ACC112 (cell line): ENCODE measurements at regions not wholly inside any gene's neighbourhood (a gene's known extent, or its start where the extent isn't known, plus 50 kb on each side); places are given as distances from the start of the nearest gene placed in this dataset.
A peak's percentile ranks its signal among the peaks of the same experiment; 100 is the strongest.

ENCODE experiments used
- H2AFZ ChIP-seq: fragments of 200-600 bp; sonication (generic); one replicate; pipeline ENCODE4 v1.6.0; 2017; ENCODE audit warnings: antibody characterized with exemption, low read length; ENCODE audit not compliant: unreplicated experiment
- H3K27ac ChIP-seq: fragments of 200-600 bp; sonication (generic); 2 replicates; pipeline ENCODE4 v1.5.1; 2014; ENCODE audit warnings: low read depth, mild to moderate bottlenecking, antibody characterized with exemption, low read length, moderate library complexity
- H3K27me3 ChIP-seq: fragments of 200-600 bp; sonication (generic); 2 replicates; pipeline ENCODE4 v1.6.1; 2014; ENCODE audit warnings: mild to moderate bottlenecking, antibody characterized with exemption, low read length, moderate library complexity, mixed read lengths; ENCODE audit not compliant: insufficient read depth
- H3K36me3 ChIP-seq: fragments of 200-600 bp; sonication (generic); 2 replicates; pipeline ENCODE4 v1.6.1; 2016; ENCODE audit warnings: mild to moderate bottlenecking, antibody characterized with exemption, low read length, moderate library complexity, mixed read lengths; ENCODE audit not compliant: insufficient read depth
- H3K4me1 ChIP-seq: fragments of 200-600 bp; sonication (generic); one replicate; pipeline ENCODE4 v1.6.1; 2016; ENCODE audit warnings: low read length, mixed read lengths; ENCODE audit not compliant: insufficient read depth, unreplicated experiment, control insufficient read depth
- H3K4me3 ChIP-seq: fragments of 200-600 bp; sonication (generic); 2 replicates; pipeline ENCODE4 v1.5.1; 2014; ENCODE audit warnings: mild to moderate bottlenecking, low read depth, low read length
- H3K79me2 ChIP-seq: fragments of 200-600 bp; sonication (generic); one replicate; pipeline ENCODE4 v1.6.0; 2016; ENCODE audit warnings: low read length; ENCODE audit not compliant: control insufficient read depth, unreplicated experiment, insufficient read depth

DNA sequence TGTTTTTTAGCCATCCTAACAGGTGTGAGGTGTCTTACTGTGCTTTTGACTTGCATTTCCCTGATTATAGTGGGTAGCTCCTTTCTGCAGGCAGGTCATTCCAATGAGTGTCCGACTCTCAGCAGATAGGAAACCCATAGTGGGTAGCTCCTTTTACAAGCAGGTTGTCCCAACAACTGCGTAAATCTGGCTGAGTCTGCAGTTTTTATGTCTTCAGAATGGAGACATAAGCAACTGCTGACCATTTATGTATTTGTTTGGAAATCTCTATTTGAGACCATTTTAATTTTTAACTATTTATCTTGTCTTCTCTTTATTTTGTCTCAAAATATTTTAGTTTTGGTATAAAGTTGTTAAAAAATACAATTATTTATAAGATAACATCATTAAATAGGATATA, 839.4 kb downstream of the SLITRK6 start:
- Histone ChIP-seq H3K4me1 (no peaks in the 10 kb centered on the region), H3K27me3 (no peaks in the 10 kb centered on the region), H3K27ac (no peak overlapping the region), H3K79me2 (no peaks in the 10 kb centered on the region), H2AFZ (no peak overlapping the region), H3K36me3 (no peaks in the 10 kb centered on the region), H3K4me3 (no peak overlapping the region)

DNA sequence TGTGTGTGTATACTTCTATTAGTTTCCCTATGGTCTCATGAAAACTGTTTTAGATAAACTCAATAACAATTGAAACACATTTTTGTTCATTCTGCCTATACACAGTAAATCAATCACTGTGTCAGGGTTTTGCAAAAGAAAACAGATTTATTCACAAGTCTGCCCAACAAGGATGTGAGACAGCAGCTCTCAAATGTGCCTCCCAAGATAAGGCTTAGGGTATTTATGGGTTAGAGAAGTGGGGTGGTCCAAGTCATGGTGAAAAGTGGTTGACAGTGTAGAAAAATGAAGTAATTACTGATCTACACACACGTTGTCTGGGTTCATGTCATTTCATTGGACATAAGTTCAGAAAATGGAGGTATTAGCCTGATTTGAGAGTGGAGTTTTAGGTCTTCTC, 844.6 kb downstream of the SLITRK6 start:
- no peaks in the 10 kb centered on the region for H3K36me3 ChIP-seq
- H2AFZ ChIP-seq, result no peak overlapping the region
- H3K27ac ChIP-seq, result no peak overlapping the region
- no peaks in the 10 kb centered on the region for H3K4me1 ChIP-seq
- H3K4me3 ChIP-seq, result no peak overlapping the region
- no peaks in the 10 kb centered on the region for H3K27me3 ChIP-seq
- H3K79me2 ChIP-seq, result no peaks in the 10 kb centered on the region

DNA sequence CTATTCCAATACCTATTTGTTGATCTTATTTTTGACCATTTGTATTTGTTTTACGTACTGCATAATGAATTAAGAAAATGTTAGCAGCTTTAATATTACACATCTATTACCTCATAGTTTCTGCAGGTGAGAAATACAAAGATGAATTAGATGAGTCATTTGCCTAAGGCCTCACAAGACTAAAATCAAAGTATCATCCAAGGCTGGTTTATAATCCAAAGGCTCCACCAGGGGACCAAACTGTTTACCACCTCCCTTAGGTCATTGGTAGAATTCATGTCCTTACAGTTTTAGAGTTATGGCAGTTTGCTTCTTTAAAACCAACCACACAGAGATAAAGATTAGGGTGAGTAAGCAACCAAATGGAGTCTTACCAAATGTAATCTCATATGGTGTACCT, 848.1 kb downstream of the SLITRK6 start:
- Histone ChIP-seq H3K27me3 (no peaks in the 10 kb centered on the region), H3K36me3 (no peaks in the 10 kb centered on the region), H2AFZ (no peak overlapping the region), H3K4me3 (no peak overlapping the region), H3K27ac (no peak overlapping the region), H3K4me1 (no peaks in the 10 kb centered on the region), H3K79me2 (no peaks in the 10 kb centered on the region)

DNA sequence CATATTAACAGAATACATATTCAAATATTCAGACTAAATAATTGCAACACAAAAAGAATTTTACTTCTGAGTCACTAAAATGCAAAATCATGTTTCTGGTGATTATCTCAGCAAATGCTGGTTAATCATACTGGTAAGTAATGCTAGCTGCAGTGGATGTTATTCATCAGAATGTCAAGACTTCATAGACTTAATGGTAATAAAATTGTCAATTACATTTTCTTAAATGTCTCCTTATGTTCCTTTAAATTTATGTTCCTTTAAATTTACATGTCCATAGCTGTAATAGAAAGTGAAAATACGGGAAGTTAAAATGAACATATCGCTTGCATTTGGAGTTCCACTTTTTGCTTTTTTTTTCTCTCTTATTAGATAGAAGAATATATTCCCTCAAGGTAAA, 853.0 kb downstream of the SLITRK6 start:
- Histone ChIP-seq H3K36me3 (no peaks in the 10 kb centered on the region), H3K4me1 (no peaks in the 10 kb centered on the region), H3K79me2 (no peaks in the 10 kb centered on the region), H3K27me3 (no peaks in the 10 kb centered on the region), H3K27ac (no peak overlapping the region), H3K4me3 (no peak overlapping the region), H2AFZ (no peak overlapping the region)

DNA sequence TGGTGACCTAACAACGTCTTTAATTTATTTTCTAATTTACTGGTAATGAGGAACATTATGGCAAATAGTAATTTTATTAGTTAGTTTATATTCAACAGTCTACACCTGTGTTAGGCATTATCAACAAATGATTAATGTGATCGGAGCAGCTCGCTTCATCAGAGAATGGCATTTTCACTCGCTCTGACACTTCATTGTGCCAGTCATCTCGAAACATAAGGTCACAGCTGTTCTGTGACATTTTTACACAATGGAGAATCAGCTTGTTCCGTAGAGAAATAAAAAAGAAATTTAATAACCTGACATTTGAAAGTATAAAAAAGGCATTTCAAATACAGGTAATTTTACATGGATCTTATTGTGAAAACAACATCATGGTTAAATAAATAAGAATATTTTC, 858.4 kb downstream of the SLITRK6 start:
- no peak overlapping the region for H3K4me3 ChIP-seq

DNA sequence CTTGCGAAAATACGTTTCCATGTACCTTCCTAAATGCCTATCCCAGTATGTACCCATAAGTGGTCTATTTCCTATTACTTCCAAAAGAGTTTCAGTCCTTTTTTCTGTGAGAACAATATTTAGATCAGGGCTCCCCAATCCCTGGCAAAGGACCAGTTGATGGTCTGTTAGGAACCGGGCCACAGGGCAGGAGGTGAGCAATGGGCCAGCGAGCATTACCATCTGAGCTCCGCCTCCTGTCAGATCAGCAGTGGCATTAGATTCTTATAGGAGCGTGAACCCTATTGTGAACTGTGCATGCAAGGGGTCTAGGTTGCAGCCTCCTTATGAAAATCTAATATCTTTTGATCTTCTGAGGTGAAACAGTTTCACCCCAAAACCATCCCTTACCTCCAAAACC, 859.1 kb downstream of the SLITRK6 start:
- Histone ChIP-seq H2AFZ (no peak overlapping the region), H3K4me3 (no peak overlapping the region), H3K79me2 (no peaks in the 10 kb centered on the region), H3K4me1 (no peaks in the 10 kb centered on the region), H3K27me3 (no peaks in the 10 kb centered on the region), H3K36me3 (no peaks in the 10 kb centered on the region), H3K27ac (no peak overlapping the region)

More for the DNA sequence above, 858.4 kb downstream of the SLITRK6 start:
- Histone ChIP-seq H3K27me3 (no peaks in the 10 kb centered on the region), H3K27ac (no peak overlapping the region), H3K4me1 (no peaks in the 10 kb centered on the region), H2AFZ (no peak overlapping the region), H3K79me2 (no peaks in the 10 kb centered on the region), H3K36me3 (no peaks in the 10 kb centered on the region)

DNA sequence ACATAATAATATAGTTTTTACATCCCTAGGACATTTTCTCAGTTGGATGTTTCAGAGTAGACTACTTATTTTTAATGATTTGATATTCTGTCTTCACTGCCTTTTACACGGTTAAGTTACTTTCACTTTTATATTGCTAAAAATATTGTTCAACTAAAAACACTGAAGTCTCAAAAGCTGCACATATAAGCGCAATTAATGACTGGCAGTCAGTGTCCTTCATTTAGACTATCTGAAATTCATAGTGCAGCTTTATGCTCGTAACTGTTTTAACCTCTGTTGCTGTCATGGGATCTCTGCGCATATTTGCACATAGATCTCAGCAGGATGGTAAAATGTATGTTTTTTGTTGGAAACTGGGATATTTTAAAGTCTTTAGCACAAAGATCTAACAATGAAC, 864.3 kb downstream of the SLITRK6 start:
- peak overlapping the region; percentile 73 for H3K4me3 ChIP-seq
- peak overlapping the region; percentile 82 for H2AFZ ChIP-seq

DNA sequence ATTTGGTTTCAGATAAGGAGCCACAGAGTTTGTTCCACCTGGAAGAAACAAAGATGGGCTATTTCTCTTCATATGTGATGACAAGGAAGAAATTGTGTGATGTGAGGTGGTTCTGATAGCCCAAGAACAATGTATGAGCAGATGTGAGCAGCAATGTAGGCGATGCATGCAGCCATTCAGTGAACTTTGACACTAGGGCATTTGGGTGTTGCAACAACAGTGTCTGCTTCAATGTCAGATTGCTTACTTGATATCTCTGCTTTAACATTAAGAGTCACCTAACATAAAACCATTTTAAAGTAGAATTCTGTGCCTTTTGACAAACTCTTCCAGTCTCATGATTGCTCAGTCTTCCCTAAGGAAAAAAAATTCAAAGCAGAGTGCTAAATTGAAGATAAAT, 865.4 kb downstream of the SLITRK6 start:
- Histone ChIP-seq H3K4me1 (no peaks in the 10 kb centered on the region), H3K27ac (no peak overlapping the region), H3K79me2 (no peaks in the 10 kb centered on the region), H3K4me3 (no peak overlapping the region), H3K36me3 (no peaks in the 10 kb centered on the region), H2AFZ (no peak overlapping the region), H3K27me3 (no peaks in the 10 kb centered on the region)

More for the DNA sequence above, 864.3 kb downstream of the SLITRK6 start:
- Histone ChIP-seq H3K79me2 (no peaks in the 10 kb centered on the region), H3K27me3 (no peaks in the 10 kb centered on the region), H3K4me1 (no peaks in the 10 kb centered on the region), H3K36me3 (no peaks in the 10 kb centered on the region), H3K27ac (no peak overlapping the region)

DNA sequence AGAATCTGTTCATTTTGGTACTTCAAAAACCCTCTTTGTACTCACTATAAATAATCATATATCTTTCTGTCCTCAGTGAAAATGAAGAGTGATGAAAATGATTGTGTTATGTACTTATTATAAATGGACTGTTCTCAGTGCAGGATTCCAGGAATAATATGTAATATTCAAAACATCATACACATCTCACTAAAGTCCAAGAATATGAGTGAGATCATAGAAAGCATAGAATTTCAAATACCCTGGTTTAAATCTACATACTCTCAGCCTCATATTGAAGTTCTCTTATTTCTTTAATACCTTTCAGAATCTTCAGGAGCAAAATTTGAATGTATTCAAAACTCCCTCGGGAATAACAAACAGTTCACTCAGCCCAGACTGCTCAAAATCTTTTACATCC, 868.0 kb downstream of the SLITRK6 start:
- Histone ChIP-seq H3K4me1 (no peaks in the 10 kb centered on the region), H3K36me3 (no peaks in the 10 kb centered on the region), H3K4me3 (no peak overlapping the region), H3K27me3 (no peaks in the 10 kb centered on the region), H2AFZ (no peak overlapping the region), H3K27ac (no peak overlapping the region), H3K79me2 (no peaks in the 10 kb centered on the region)

DNA sequence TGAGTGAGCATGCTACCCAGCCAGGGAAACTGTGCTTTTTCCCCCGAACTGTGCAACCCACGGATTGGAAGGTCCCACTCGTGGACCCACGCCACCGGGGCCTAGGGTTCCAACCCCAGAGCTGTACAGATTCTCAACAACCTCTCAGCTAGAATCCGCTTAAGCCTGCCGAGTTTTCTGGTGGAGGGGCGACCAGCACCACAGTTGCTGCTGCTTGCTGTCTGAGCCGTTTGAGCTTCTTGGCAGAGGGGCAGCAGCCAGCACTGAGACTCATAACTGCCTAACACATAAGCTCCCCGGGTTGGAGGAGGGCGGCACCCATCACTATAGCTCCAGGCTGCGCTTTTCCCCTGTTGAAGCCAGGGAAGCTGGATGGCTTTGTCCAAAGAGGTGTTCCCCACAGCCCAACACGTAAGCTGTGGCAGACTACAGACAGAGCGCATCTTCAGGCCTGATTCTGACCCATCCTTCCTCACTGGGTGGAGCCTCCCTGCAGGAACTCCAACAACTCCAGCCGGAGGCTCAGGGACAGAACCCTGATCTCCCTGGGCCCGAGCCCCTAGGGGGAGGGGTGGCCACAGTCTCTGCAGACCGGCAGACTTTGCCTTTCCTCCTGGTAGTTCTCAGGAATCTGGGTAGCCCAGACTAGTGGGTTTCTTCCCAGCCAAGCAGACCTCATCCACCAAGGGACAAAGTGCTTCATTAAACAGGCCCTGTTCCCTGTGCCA, 871.6 kb downstream of the SLITRK6 start:
- H3K4me3 ChIP-seq, result no peak overlapping the region
- no peaks in the 10 kb centered on the region for H3K4me1 ChIP-seq
- no peak overlapping the region for H2AFZ ChIP-seq

DNA sequence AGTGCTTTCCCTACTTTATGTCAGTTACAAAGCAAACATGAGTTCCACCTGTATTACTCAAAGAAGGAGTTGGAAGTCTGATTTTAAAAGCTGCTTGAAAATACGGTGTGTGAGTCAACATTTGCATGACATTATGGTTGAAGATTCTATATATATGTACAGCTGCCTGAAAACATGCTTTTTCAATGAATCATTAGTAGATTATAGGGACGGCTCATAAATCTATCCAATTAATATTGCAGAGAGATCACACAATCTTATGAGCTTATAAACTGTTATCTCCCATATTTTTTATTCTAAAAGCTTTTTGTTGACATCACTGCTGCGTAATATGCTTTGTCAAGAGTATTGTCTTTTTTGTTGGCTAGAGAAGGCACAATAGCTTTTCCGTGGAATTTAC, 873.8 kb downstream of the SLITRK6 start:
- H3K79me2 ChIP-seq, result no peaks in the 10 kb centered on the region
- H2AFZ ChIP-seq, result no peak overlapping the region
- H3K27ac ChIP-seq, result no peak overlapping the region
- H3K36me3 ChIP-seq, result no peaks in the 10 kb centered on the region
- no peak overlapping the region for H3K4me3 ChIP-seq
- H3K4me1 ChIP-seq, result no peaks in the 10 kb centered on the region
- no peaks in the 10 kb centered on the region for H3K27me3 ChIP-seq

More for the DNA sequence above, 871.6 kb downstream of the SLITRK6 start:
- H3K36me3 ChIP-seq, result no peaks in the 10 kb centered on the region
- H3K79me2 ChIP-seq, result no peaks in the 10 kb centered on the region
- H3K27me3 ChIP-seq, result no peaks in the 10 kb centered on the region
- no peak overlapping the region for H3K27ac ChIP-seq
